HG03060 (cell line): ENCODE measurements at regions not wholly inside any gene's neighbourhood (a gene's known extent, or its start where the extent isn't known, plus 50 kb on each side); places are given as distances from the start of the nearest gene placed in this dataset.
"Not testable (repeated sequence)": the region's sequence is repeated elsewhere in the genome, so short reads cannot be mapped to it uniquely, and the experiment has no call there.

ENCODE experiments used
- ATAC-seq: cut with Tn5 transposase; IDR thresholded peaks from one replicate; pipeline ENCODE4 v1.9.1; 2021; ENCODE audit warnings: low read depth, moderate number of reproducible peaks; ENCODE audit not compliant: unreplicated experiment

DNA sequence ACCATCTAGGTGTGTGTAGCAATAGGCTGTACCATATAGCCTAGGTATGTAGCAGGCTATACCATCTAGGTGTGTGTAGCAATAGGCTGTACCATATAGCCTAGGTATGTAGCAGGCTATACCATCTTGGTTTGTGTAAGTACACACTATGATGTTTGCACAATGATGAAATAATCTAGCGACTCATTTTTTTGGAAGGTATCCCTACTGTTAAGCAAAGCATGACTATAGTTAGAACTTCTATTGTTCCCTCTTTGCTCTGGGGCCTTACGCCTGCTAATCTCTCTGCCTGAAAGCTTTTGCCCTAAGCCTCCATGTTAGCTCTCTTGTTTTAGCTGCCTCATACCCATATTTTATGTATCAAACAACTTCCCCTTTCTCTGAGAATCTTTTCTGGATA is 563.3 kb downstream of the PIK3C3 start:
- not testable (repeated sequence) for ATAC-seq

DNA sequence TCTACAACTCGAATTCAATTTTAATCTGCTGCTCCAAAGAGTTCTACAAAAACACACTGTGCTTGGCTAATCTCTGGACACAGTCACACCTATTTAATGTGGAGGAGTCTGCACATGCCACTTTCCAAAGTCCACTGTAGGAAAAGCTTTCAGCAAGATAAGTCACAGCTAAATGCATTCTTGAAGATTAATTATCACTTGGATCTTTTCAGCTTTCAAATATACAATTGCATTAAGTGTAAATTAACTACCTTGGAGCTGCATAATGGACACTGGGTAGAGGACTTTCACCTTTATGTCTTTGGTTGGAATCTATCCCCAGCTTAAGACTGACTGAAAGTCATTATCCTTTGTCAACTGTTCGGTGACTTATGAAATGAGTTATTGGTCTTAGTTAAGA is 565.1 kb downstream of the PIK3C3 start:
- ATAC-seq = no peak

DNA sequence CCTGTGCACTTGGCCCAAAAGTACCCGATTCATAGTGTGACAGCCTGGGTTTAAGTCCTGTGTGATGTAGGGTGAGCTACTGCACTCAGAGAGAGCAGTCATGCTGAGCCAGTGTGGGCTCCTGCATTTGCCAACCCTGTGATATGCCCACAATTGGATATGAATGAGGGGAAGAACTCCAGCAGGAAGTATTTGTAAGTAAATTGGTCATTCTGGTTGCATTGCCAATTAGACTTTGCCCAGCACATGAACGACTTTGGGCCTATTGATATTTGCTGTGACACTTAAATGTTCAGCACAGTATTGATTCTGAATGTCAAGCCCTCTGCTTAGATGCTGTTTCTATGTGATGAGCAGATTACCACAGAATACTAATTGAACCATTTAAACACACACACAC is 570.9 kb downstream of the PIK3C3 start:
- ATAC-seq = no peak

DNA sequence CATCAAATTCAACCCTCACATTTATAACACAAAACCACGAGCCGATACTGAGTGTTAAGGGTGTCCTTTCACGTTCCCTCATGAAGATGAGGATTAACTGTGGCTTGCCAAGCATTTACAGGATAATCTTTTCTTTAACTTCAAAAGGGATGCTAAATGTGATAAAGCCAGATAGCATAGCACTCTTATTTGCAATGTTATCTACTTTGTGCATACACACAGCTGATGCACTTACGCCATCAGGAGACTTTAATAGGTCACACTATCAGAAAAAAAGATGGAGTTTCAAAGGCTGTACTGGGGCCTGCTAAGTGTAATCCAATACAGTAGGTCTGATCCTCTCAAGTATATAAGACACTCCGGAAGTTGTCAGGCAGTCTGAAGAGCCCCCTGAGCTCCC is 572.7 kb downstream of the PIK3C3 start:
- ATAC-seq = no peak

DNA sequence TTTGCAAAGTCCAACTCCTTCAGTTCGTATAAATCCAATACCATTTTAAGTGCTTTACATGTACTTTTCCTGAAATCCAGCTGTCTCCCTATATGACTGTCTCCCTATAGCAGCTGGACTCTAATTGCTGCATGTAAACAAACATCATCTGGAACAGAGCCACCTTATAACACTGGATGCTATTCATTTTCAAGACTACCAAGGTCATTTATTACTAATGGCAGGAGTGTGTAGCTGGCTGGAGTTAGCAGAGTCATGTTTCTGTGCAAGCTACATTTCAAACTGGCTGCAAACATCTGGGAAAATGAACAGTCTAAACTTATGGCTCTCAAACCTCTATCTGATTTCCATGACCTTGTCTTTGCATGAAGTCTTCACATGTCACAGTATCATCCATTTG is 575.2 kb downstream of the PIK3C3 start:
- no peak for ATAC-seq

DNA sequence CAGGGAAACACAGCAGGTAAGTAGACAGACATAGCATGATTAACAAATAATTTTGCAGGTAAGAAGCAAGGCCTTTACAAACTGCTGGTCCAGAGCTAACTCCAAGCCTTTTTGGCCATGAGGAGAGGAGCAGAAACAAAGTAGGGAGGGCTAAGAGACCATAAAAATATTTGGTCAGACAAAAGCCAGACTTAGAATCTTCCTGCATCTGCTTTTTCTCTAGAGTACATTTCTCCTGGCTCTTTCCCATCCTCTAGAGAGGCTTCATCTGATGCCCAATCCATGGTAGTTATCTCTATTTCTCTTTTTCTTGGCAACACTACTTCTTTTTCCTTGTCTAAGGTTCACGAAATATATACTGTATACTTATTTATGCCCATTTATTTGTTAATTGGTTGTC is 577.1 kb downstream of the PIK3C3 start:
- no peak for ATAC-seq

DNA sequence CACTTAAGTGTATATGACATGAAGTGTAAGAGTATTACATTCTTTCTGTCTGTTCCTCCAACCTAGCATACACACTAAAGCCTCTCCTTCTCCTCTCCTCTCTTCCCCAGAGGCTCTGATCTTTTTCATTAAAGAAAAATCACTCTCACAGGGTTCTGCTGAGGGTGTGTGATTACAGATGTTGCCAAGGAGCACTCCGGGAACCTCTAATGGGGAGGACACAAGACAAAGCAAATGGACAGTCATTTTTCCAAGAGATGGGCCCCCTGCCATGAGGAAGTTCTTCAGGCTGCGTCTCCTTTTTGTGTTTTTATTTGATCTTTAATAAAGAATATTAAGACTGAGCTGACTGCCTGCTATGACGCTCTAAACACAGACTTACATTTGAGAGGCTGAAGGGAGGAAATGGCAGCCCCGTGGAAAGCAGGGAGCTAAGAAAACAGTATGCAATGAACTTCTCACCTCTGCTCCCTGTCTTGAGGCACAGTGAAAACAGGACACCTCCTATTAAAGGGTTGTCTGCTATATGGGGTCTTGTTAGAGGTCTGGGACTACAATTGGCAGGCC is 578.1 kb downstream of the PIK3C3 start:
- no peak for ATAC-seq

DNA sequence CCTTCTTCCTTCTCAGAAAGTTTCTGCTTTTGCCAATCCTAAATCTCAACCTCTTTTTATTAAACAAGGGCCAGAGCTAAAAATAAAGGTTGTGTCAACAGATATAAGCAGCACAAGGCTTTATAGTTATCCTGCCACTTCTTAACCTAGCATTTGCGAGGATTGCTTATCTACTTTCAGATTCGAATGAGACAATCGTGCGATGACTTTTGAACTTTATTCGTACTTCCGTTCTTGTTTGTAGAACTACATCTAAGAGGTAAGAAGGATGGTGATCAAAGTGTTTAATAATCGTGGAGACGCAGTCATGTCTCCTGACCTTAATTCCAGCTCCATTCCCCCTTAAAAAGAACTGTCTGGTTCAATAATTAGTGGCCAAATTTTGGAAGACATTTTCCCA is 578.6 kb downstream of the PIK3C3 start:
- no peak for ATAC-seq

DNA sequence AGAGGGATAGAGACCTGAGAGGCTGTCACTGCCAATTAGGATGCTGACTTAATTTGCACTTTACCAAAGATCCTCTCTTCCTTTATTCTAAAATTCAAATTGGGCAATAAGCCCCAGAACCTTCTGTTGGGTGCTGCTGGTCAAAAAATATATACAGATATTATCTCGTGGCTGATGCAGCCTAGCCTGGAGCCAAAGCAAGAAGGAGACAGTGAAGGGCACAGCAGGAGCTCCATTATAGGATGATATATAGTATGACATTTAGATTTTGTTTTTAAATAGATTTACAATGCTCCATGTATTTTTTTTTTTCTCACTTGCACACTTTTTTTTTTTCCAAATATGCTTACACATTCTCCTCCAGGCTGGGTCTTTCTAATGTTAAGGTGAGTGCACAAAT is 579.3 kb downstream of the PIK3C3 start:
- ATAC-seq = no peak

DNA sequence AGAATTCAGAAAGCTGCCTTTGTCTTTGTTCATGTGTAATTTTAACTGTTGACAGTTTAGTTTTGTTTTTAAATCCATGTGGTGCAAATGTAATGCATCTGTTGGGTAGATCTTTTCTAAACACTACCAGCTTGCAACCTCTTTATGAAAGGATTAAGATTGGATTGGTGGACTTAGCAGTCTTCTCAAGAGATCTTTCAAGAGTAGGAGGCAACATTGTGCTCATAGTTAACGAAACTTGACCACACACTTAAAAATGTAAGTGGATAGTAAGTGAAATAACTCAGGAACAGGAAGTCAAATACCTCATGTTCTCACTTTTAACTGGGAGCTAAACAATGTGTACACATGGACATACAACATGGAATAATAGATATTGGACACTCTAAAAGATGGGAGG is 579.0 kb downstream of the RIT2 start:
- no peak for ATAC-seq

DNA sequence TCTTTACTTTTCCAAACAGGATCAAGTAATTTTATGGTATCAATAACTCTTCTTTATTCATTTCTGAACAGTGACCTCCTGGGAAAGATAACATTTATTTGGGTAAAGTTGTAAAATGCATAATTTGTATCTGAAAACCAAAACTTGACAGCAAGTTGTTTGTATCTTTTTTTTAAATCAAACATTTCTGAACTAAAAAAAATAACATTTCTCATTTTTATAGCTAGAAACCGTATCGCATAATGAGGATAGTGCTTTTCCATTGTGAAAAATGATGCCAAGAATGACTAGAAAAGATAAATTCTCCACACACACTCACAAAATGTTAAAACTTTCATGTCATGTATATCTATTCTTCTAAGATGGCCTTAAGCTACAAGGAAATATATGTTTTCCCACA is 578.2 kb downstream of the RIT2 start:
- no peak for ATAC-seq

DNA sequence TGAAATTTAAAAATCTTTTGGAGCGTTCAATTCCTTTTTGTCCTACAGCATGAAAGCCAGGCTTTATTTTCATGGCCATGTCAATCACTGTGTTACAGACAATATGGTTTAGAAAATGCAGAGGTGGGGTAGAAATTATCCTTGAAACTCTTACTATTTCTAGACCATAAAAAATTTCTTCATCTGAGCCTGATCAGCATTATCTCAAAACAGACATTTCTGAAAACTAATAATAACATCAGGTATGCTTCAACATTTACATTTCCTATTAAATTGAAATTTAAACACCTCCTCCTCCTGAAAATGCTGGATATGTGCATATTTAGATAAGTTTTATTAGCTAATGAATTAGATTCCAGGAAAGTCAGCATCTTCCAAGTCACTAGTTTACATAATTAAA is 570.6 kb downstream of the RIT2 start:
- no peak for ATAC-seq

DNA sequence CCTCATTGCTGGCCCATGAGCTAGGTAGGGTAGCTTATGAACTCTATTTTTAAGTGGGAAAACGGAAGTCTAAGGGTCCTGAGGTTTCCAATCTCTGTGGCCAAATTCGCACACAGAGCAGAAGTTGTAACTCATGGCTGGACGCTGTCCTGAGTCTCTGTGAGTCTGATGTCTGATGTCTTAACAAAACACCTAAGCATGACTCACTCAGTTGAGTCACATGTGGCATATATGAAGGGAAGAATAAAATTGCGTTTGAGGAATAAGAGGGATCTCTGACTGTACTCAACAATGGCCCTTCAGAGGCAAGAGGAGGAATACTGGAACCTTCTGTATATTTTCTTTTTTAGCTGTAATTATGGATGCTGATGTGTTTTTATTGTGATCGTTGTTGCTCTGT is 569.7 kb downstream of the RIT2 start:
- ATAC-seq = no peak

DNA sequence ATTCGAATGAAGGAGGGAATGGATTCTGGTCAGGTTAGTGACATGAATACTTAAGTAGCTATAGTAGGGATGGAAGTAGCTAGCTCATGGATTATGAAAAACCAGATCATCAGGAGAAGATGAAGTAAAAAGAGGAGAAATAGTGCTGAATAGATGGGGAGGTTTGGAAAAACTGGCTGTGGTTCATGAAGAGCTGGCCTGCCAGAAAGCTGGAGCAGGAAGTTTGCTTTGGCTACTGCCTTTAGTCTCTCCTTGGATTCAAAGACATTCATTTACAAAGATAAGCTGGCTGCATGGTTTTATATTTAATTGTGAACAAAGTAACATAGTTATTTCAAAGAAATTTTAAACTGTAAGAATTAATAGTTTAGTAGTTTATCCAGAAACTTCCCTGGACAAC is 567.0 kb downstream of the RIT2 start:
- no peak for ATAC-seq

DNA sequence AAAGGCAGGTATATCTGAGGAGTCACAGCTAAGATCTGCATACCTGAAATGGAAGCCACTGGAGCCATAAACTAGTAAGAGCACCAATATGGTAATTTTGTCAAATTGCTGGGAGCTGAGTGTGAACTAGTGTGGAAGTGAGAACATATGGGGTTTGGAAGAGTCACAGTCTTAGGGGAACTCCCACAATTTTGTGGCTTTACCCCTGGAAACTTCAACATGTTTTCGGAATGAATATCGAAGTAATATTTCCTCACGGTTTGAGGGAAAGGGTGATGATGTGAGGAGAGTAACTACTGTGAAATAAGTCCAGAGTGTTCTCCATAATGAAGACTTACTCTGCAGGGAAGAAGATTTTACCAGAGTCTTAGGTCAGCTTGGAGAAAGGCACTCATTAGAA is 565.9 kb downstream of the RIT2 start:
- no peak for ATAC-seq

DNA sequence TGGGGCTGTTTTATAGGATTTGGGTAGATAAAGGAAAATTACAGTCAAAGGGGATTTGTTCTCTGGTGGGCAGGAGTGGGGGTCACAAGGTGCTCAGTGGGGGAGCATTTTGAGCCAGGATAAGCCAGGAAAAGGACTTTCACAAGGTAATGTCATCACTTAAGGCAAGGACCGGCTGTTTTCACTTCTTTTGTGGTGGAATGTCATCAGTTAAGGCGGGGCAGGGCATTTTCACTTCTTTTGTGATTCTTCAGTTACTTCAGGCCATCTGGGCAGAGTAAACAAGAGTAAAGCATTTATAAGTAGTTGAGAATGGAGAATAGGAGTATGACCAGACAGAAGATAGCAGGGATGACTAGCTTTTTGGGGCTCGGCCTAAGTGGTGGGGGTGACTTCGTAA is 562.9 kb downstream of the RIT2 start:
- not testable (repeated sequence) for ATAC-seq

DNA sequence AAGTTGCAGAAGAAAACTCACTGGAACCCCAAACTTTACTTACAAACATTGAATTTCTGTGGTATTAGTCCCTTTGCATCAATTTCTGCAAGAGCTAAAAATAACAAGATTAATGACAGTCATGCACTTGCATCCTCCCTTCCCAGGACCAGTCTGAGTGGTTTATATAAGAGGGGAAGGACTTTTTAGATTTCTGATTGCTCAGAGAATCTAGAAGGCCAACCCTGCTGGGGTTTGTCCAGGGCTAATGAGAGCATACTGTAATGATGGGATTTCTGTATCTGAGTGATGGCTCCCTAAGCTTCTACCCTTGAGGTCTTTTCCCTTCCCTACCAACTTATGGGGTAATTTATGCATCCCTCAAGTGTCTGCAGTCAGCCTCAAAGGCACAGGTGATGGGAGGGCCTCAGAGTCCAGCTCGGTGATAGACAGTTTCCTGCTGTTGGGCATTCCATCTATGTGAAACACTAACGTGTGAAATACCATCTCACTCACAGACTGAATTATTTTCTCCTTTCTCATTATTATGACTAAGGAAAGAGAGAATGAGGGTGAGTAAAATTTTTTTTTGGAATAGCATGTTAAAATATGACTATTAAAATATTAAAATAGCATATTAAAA is 556.3 kb downstream of the RIT2 start:
- ATAC-seq = no peak

DNA sequence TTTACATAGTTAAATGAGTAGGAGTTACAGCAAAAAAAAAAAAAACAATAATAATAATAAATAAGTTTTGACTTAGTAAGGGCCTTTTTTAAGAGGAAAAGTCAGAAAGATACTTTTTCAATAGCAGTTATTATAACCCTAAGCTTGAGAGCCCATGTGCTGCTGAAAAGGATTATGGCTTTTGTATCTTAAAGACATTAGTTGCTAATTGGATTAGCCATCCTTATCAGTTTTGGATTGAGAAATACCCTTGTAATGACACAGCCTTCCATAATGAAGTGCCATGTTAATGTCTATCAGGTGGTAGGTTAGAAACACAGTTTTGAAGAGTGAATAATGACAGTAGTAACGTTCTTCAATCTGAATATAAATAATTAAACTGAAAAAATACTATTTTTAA is 554.0 kb downstream of the RIT2 start:
- no peak for ATAC-seq

DNA sequence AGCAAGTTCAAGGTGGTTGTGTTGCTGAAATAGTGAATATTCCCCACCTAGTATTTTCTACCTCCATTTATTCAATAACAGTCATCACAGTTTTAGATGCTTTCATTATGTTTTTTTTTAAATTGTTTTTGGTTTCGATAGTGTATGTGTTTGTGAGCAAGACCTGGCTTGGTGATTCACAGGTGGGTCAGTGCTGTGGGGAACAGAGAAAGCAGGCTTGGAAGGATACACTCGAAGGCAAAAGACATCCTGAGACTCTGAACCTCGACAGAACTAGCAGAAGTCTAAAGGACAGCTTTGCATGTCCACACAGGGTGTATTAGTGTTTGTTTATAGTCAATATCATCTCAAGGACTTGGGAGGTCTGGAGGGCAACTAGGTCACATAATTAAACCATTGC is 551.5 kb downstream of the RIT2 start:
- no peak for ATAC-seq

DNA sequence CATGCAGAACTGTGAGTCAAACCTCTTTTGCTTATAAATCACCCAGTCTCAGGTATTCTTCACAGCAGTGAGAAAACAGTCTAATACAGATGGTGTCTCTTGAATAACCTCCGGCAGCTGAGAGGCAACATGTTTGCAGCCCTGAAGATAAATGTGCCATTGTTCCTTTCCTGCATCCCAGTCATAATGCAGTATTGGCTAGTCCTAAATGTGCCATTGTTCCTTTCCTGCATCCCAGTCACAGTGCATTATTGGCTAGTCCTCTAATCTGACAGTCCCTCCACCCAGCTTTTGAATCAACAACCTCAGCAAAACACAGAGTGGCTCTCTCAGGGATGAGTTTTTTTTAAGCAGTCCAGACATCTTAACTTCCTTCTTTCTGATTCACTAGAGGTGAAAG is 550.7 kb downstream of the RIT2 start:
- ATAC-seq = no peak

DNA sequence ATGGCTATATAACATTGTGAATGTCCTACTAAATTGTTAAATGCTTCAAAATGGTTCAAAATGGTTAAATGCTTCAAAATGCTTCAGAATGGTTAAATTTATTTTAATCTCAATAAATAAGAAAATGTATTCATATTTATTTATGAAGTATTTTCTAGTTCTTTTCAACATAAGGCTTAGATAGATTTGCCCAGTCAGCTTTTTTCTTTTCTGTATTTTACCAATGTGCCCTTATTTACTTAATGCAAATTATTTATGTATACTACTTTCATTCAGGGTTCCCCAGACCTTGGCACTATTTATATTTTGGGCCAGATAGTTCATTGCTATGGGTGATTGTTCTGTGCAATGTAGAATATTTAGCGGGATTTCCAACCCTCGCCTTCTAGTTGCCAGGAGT is 546.7 kb downstream of the RIT2 start:
- ATAC-seq = no peak

DNA sequence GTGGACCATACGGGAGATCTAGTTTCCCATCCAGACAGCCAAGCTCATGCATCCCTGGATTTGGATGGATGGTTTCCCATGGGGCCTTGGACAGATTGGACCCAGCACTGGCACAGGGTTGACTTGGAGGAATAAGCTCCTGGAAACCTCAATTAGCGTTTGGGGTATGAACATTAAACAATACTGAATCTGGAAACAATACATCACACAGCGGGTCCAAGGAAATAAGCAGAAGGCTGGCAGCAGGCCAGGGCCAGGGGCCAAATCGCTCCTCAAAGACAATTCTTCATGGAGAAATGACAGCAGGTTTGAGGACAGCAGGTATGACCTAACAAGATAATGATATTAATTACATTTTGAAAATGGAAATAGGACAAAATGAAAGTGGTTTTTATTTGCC is 540.6 kb downstream of the RIT2 start:
- ATAC-seq = no peak

DNA sequence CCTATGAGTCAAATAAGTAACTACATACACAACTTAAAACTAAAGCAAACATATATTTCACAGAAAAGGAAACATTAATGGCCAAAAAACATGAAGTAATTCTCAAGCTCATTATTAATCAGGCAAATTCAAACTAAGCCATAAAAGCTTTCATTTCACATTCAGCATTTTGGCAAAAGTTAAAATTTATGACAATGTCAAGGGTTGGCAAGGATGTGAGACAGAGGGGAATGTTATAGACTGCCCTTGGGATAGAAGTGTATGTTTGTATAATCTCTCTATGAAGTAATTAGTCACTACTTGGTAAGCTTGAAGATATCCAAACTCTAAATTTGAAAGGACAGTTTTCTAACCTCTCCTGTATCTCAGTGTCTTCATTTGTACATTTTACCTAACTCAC is 539.4 kb downstream of the RIT2 start:
- ATAC-seq = no peak
